ENCODE measurements at regions not wholly inside any gene's neighbourhood (a gene's known extent, or its start where the extent isn't known, plus 50 kb on each side); places are given as distances from the start of the nearest gene placed in this dataset.

DNA sequence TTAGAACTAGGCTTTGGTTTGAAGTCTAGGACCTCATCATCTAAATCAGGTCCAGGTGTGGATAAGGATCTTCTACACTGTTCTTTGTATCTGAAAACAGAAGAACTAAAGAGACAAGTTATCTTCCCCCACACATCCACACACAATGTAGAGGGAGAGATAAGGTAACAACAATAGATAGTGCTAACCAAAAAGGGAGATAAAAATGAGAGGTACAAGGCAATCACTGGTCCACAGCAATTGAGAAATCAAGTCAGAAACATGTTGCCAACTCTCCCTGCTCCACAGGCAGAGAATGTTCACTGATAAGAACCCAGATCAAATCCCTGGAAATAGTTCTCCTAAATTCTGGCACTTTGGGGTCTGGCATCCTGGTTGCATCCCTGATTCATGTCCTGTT is 75.8 kb upstream of the LHX8 start:
- no peak overlapping the region for H3K4me3 ChIP-seq (ENCODE audit: control insufficient read depth, low read depth, low read length)
- TF ChIP-seq, protein P1, sequence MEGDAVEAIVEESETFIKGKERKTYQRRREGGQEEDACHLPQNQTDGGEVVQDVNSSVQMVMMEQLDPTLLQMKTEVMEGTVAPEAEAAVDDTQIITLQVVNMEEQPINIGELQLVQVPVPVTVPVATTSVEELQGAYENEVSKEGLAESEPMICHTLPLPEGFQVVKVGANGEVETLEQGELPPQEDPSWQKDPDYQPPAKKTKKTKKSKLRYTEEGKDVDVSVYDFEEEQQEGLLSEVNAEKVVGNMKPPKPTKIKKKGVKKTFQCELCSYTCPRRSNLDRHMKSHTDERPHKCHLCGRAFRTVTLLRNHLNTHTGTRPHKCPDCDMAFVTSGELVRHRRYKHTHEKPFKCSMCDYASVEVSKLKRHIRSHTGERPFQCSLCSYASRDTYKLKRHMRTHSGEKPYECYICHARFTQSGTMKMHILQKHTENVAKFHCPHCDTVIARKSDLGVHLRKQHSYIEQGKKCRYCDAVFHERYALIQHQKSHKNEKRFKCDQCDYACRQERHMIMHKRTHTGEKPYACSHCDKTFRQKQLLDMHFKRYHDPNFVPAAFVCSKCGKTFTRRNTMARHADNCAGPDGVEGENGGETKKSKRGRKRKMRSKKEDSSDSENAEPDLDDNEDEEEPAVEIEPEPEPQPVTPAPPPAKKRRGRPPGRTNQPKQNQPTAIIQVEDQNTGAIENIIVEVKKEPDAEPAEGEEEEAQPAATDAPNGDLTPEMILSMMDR (conservative IDR thresholded peaks at IDR 0.05; ENCODE audit: control insufficient read depth, insufficient read depth, low read depth, low read length), result no peak
- no peak for DNase-seq (ENCODE audit: low read depth)

DNA sequence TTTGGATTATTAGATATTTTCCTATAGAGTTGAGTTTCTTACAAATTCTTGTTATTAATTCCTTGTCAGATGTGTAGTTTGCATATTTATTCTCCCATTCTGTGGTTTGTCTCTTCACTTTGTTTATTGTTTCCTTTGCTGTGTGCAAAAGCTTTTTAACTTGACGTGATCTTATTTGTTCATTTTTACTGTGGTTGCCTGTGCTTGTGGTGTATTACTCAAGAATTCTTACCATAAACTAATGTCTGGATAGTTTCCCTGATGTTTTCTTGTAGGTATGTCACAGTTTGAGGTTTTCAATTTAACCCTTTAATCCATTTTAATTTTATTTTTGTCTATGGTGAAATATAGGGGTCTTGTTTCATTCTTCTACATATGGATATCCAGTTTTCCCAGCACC is 72.1 kb upstream of the LHX8 start:
- TF ChIP-seq, protein P1 (conservative IDR thresholded peaks at IDR 0.05; ENCODE audit: control insufficient read depth, insufficient read depth, low read depth, low read length), result no peak
- DNase-seq (ENCODE audit: low read depth), result no peak
- no peak overlapping the region for H3K4me3 ChIP-seq (ENCODE audit: control insufficient read depth, low read depth, low read length)

DNA sequence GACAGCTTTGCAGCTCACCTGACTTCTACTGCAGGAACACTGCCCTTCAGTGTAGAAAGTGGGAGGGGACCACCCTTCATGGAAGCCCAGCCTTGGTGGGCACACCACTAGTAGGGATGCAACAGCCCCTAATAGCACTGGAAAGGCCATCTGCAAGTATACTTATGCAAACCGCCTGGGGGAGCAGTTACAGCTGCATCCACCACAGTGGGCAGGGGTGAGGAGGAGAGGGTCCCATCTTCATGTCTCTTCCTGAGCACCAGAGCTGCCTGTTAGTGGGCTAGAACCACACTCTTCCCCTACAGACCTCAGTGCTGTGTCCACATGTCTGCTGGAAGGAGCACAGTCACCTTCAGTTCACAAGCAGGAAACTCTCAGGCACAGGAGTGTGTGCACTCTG is 66.2 kb upstream of the LHX8 start:
- TF ChIP-seq, protein P1 (conservative IDR thresholded peaks at IDR 0.05; ENCODE audit: control insufficient read depth, insufficient read depth, low read depth, low read length), result no peak

DNA sequence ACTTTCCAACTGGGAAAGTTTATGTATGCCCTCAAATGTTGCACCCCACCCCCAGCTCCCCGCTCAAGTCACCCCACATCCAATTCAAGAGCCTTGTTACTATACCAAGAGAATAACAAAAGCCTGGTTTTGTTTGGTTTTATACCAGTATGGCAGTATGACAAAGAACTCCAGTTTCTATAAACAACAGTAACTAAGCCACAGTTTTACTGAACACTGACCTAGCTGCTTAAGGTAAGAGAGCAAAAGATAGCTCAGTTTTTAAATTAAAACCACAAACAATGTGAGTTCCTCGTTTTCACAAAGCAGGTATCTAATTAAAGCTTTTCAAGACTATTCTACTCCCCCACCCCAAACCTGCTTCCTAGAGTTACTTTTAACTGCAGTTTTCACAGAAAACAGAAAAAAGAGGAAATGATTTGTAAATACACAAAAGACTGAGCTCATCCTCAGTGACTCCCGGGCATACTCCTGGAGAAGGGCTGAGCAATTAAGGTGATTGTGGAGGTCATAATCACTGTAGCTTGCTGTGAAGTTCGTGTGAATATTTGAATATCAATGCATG is 59.3 kb upstream of the LHX8 start:
- TF ChIP-seq, protein P1 (conservative IDR thresholded peaks at IDR 0.05; ENCODE audit: control insufficient read depth, insufficient read depth, low read depth, low read length), result no peak
- no peak for DNase-seq (ENCODE audit: low read depth)
- H3K4me3 ChIP-seq (ENCODE audit: control insufficient read depth, low read depth, low read length), result no peak overlapping the region

More for the DNA sequence above, 66.2 kb upstream of the LHX8 start:
- DNase-seq (ENCODE audit: low read depth), result no peak
- H3K4me3 ChIP-seq (ENCODE audit: control insufficient read depth, low read depth, low read length), result no peak overlapping the region

DNA sequence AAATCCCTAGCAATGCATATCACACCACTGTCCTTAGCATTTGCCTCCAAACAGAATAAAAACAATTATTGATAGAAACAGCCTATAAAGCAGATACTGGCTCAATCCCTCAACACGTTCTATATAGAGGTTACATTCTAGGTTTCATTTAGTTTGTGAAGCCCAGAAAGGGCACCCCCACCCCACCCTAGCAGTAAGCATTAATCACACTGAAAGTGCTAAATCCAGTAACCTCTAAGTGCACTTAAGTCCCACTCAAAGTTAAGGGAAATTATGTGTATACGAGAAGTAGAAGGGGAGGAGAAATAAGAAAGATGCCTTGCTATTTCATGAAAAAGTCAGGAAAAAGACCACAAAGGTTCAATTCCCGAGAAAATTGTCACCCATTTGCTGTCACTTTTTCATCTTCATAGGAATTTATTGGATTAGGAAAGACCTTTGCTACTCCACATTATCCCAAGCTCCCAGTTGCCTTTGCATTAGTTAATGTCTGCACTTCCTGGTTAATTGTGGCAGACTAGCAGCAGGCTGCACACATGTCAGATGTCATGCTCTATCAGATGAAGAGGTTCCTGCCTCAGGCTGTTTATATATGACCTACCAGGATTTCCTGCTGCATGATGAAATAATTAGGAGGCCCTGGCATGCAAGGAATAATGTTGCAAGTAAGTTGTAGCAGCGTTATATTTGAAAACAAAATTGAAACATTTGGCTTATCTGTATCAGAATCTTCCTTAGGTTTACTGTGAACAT is 54.5 kb upstream of the LHX8 start:
- H3K4me3 ChIP-seq (ENCODE audit: control insufficient read depth, low read depth, low read length), result no peak overlapping the region
- TF ChIP-seq, protein P1 (conservative IDR thresholded peaks at IDR 0.05; ENCODE audit: control insufficient read depth, insufficient read depth, low read depth, low read length), result no peak
- DNase-seq (ENCODE audit: low read depth), result no peak

DNA sequence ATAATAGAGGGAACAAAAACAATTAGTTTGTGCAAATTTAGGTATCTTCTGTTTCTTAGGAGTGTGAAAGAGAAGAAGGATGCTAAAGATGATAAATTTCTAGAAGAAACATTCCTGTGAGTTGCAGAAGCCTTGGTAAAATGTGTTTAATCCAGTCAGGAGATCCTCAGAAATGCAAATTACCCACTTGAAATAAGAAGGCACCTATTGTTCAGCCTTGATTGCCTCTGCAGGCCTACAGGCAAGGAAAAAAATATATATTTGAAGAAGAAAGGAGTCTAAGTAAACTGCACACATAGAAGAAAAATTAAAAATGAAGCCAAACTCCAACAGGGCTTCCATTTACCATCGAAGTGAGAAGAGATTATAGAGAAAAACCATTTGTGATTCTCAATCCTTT is 51.0 kb upstream of the LHX8 start:
- H3K4me3 ChIP-seq (ENCODE audit: control insufficient read depth, low read depth, low read length), result no peak overlapping the region
- no peak for DNase-seq (ENCODE audit: low read depth)
- TF ChIP-seq, protein P1 (conservative IDR thresholded peaks at IDR 0.05; ENCODE audit: control insufficient read depth, insufficient read depth, low read depth, low read length), result no peak

All from fibroblast of mammary gland (primary cell).